SW 1271 (cell line): ENCODE measurements at regions not wholly inside any gene's neighbourhood (a gene's known extent, or its start where the extent isn't known, plus 50 kb on each side); places are given as distances from the start of the nearest gene placed in this dataset.
"Not testable (repeated sequence)": the region's sequence is repeated elsewhere in the genome, so short reads cannot be mapped to it uniquely, and the experiment has no call there.

Source experiments
- DNase-seq, 2 experiments: peaks; one replicate each; lab custom pipeline; 2025; lab: John Stamatoyannopoulos, UW

- DNase-seq = no peak
Observed at GRCh38 chr3:104920512-104920911, 446.2 kb upstream of the ALCAM start.

DNA sequence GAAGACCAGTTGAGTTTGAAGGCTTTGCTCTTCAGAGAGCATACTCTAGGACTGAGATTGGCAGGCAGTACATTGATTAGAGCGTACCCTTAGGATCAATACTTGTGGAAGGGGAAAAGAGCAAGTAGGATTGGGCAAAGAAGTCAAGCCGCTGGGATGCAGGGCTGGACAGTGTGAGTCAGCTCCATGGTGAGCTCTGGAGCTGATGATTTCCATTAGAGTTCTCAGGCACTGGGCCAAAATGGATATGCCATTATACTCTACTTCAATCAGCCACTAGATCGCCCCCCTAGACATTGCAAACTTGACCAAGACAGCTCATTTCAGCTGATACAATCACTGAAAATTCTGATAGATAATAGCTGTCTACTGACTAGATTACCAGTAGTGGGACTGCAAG, 432.7 kb upstream of the ALCAM start:
- no peak for DNase-seq

DNA sequence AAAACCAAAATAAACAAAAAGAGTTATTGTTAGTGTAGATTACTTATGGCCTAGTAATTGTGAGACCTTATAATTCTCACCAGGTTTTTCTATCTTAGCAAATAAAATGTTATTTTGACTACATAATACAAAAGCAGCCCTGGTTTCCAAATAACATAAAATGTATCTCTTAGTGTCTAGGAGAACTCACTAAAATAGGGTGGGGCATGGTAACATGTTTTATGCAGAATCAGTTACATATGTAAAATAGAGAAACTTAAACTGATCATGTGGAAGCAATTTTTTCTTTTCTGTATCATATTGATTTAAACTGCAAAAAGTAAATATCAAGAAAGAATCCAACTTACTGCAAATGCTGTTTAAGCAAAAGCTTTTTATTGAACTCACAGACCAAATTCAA, 431.1 kb upstream of the ALCAM start:
- no peak for DNase-seq

GRCh38 chr3:104939196-104939595, 427.5 kb upstream of the ALCAM start:
- DNase-seq = no peak

DNA sequence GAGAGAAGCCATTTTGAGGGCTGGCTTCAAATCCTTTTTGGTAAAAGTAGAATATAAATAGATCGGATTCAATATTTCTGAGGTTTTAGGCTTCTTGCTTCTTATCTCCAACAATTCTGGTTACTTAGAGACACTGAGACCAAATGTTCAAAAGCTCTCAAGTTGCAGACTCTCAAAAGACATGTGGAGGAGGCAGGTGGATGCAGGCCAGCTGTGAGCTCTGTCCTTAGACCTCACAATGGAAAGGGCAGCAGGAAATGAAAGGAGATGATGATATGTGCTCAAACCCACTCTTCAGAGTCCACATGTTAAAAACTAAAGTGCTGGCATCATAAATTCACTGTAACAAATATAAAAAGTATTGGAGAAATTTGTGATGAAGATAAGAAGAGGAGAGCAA, 424.9 kb upstream of the ALCAM start:
- no peak for DNase-seq

- DNase-seq = no peak
Observed at GRCh38 chr3:104943974-104944373, 422.7 kb upstream of the ALCAM start.

GRCh38 chr3:104947943-104948342, 418.8 kb upstream of the ALCAM start:
- DNase-seq = no peak

- not testable (repeated sequence) for DNase-seq
Observed at GRCh38 chr3:104949810-104950209, 416.9 kb upstream of the ALCAM start.

- DNase-seq = no peak
Observed at GRCh38 chr3:104951426-104951825, 415.3 kb upstream of the ALCAM start.

DNA sequence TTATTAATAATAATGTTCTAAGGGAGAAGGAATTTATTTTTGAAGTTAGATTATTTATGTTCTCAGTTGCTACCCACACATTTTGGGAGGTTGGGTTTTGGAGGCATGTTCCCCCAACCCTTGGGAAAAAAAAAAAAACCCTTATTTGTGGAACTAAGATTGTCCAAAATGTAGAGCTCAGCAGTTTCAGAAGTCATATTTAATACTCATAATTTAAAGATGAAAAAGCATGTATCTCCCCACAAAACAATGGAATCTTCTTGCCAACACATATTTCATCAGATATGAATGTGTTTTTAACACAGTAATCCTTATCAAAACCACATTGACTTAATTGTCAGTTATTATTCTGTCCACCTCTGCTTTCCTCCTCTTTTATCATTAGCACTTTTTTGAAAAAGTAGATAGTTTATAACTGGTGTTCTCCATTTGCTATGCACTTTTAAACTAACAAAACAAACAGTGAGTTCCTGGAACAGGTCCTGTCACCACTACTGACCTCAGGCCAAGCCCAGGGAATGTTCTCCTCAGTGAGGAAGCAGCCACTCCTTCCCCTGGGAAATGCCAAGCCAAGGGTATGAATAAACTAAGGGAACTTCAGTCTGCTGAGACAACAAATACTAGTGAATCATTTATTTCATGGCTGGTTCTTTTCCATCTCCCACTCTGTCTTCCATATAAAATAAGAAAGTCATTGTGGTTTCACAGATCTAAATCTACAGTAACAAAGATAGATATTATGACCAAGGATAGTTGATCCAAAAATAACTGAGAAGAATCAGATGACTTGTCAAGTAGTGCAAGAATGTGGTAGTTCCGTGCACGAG, 414.4 kb upstream of the ALCAM start:
- no peak for DNase-seq

- DNase-seq = no peak
Observed at GRCh38 chr3:104956620-104957345, 409.9 kb upstream of the ALCAM start.

DNA sequence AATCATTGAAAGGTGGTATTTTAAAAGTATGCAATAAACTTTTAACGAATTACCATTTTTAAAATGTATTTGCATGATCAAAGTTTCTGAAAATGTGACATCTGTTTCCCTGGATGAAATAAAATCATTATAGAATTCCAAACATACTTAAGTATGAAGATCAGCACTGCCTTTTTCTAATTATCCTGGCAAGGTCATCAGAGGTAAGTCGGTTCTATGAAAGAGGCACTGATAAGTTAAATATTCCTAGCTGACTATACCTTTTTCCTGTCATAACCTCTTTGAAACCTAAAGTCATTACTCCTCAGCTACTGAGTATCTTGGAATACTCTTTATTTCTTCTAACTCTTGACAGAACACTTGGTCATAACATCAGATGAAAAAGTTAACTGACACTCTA, 406.1 kb upstream of the ALCAM start:
- DNase-seq = no peak

DNA sequence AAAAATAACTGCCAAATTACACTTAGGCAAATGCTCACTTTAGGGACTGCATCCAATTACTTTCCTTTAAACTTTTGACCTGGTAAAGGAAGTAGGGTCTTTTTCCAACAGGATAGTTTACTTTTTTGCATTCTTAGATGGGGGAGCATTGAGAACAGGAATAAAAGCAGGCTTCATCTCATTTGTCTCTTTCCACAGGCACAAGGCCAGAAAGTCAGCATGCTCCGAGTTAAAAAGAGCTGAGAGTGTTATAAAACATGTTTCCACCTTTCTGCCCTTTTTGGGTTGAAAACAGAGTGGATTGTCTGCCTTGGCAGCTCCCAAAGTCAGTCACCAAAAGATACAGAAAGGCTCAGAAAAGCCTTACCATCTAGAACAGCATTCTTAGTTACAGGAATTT, 404.9 kb upstream of the ALCAM start:
- no peak for DNase-seq

DNA sequence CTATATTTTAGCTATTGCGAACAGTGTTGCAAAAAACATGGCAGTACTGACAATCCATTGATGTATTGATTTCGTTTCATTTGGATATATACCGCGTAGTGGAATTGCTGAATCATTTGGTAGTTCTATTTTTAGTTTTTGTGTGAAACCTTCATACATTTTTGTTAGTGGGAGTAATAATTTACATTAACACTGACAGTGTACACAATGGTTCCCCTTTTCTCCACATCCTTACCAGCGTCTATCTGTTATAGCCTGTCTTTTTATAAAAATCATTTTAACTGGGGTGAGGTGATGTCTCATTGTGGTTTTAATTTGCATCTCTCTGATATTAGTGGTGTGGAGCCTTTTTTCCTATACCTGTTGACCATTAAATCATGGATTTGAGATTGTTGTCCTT, 392.4 kb upstream of the ALCAM start:
- DNase-seq = no peak

DNA sequence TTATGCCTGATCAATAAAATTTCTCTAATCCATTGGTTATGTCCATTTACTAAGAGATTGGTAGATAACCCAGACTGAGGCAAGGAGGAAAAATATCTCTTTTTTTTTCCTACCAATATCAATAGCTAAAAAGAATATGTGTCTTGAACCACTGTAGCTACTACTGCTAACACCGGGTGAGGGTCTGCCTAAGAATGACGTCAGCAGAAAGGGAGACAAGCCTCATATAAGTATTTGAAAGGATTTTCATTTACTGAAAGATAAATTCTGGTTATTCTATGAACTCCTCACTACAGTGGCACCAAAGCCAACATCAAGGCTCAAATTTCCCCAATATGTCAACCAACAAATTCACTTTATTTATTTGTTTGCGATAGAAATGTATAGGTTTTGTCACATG, 389.0 kb upstream of the ALCAM start:
- no peak for DNase-seq

DNA sequence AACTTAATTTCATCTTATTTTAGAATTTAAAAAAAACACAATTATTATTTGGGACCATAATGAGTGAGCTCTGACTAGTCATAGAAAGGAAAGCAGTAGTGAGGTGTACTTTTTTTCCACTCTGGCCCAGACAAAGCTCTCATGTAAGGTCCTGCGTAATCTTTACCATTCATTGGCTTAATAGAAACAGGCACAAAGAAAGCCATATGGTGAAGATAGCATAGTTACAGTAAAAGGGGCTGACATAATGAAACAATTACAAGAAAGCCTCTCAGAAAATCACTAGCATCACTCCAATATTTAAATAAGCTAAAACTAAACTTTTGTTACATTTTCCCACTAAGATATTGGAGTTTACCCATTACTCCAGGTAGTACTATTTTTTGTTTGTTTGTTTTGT, 384.6 kb upstream of the ALCAM start:
- no peak for DNase-seq

- DNase-seq = no peak
Observed at GRCh38 chr3:104987859-104988258, 378.9 kb upstream of the ALCAM start.

DNA sequence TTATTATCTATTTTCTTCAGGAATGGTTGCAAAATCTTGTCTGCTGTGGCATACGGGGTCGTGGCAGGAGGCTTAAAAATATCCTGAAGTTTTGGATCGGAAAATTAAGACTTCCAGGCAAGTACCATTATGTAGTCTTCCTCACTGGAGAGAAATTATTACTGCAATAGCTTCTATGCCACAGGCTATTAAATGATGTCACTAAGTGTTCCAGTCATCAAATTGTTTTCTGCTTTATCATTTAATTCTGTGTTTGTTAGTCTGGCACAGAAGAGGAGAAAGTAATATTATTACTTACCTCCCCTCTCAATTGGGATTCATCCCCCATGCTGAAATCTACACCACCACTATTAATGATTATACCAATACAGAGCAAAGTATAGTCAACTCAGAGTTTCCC, 378.2 kb upstream of the ALCAM start:
- no peak for DNase-seq

DNA sequence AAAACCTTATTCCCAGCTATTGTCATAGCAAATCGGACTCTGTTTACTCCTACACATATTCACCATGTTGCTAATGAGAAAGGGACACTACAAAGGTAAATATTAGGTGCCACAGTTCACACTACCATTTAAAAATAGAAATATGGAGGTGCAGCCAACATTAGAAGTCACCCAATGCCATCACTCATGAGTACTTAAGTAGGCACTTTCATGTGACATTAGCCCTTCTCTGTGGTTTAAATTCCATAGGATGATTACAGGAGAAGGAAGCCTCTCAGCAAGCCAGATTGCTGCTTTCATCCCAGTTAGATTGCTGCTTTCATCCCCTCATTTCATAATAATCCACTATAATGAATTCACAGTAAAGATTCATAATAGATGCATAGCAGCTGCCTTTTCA, 376.8 kb upstream of the ALCAM start:
- DNase-seq = no peak

DNA sequence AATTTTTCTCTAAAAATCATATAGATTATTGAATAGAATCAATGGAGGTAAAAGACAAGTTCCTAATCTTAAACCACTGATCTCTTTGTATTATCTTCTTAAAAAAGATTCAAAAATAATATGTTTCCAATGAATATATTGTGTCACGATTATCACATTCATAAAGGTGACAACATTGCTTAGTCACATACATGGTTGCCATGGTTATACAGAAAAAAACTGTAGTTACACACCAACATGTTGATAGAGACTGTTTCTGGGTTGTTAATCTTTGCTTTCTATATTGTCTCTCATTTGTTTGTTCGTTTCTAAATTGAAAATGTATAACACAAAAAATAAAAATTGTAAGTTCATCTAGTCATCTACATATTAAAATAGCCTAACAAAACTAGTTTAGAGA, 376.0 kb upstream of the ALCAM start:
- no peak for DNase-seq

DNA sequence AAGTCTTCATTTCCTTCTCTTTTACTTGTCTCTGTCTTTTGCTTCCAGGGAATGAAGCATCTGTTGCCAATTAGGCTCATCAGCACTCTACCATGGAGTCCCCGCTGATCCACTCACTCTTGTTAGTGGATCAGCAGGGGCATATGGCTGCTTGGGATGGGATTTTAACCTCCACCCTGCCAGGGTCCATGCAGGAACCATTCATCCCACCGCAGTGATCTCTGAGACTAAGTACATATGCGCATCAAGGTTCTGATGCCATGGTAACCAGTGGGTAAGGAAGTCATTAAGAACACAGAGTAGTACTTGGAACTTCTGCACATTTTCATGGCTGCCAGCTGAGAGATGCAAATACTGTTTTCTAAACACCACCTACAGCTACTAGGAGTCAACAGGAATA, 374.0 kb upstream of the ALCAM start:
- DNase-seq = no peak

GRCh38 chr3:105006164-105006563, 360.5 kb upstream of the ALCAM start:
- no peak for DNase-seq

- DNase-seq = no peak
Observed at GRCh38 chr3:105013657-105014056, 353.1 kb upstream of the ALCAM start.

GRCh38 chr3:105014631-105015030, 352.1 kb upstream of the ALCAM start:
- DNase-seq = no peak
